Globus pallidus (tissue), 1 donor: ENCODE measurements at regions not wholly inside any gene's neighbourhood (a gene's known extent, or its start where the extent isn't known, plus 50 kb on each side); places are given as distances from the start of the nearest gene placed in this dataset.

ENCODE experiments used
- DNase-seq: peaks from one replicate; pipeline ENCODE4 v3.0.0-alpha.2; 2015; ENCODE audit warnings: low spot score

DNA sequence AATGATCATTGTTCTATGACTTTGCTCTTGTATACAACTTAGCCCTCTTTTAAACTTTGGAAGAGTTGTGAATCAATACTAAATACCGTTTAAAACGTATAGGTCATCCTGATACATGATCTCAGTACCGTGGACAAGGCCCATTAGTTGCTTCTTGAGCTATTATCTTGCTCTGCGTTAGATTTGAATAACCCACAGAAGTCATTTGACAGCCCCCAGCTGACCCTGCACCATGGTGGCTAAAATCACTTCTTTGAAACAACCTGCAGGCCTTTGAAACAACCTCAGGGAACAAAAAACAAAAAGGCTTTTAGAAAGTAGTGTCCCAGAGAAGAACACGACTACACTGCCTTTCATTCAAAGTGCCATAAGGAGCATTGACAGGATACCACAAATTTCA is 473.0 kb upstream of the ADGRL2 start:
- DNase-seq, result no peak

DNA sequence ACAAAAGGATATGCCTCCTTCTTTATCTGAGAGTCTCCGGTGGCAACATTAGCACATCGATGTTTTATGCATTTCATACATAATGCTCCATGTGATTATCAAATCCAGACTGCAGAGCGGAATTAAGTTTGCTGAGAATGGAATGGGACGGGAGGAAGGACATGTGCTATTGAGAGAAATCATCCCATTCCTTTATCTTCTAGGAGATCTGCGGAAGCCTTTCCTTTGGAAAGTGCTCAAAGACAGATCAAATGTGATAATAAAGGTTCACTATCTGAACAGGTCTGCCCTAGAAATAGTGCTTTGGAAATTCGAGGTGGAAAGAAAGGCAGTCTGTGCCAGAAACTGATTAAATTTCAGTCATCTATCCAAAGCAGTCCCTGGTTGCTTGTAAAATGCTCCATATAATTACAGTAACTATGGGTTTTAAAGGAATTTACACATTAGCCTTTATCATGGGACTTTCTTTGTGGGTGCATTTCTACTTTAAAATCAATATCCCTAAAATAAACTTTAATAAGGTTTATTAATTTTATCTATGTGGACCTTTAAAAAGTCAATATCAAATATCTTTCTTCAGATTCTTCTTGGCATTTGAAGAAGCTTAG is 473.5 kb upstream of the ADGRL2 start:
- no peak for DNase-seq

DNA sequence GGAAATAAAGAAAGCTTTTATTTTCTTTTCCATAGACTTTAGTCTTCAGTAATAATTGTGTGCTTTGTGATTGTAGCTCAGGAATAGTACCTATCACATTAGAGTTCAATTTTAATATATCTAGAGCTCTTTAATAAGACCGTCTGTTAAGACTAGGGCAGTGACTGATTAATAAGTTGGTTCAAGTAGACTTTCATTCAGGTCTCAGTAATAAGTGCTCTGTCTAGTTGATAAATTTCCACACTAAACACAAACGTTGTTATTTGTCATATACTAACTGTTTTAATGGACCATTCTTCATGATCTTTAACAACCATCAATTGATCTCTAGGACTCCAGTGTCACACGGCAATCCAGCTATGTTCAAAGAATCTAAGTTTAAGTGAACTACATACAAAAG is 474.5 kb upstream of the ADGRL2 start:
- no peak for DNase-seq

DNA sequence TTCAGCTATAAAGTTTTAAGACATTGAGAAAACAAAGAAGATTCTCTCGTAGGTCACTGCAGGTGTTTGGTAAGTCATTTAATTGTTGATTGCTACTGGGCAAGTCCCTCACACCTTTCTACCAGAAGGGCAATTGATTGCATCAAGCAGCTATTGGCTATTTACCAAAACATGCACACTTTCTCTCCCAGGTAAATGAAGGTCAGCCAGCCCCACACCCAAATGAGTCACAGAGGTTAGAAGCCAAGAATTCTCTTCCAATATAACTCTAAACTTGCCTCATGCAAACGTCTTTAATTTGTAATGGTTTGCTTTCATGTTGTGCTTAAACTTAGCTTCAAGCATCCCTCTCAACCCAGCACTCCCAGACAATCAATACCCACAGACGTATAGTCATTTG is 475.3 kb upstream of the ADGRL2 start:
- DNase-seq, result no peak

DNA sequence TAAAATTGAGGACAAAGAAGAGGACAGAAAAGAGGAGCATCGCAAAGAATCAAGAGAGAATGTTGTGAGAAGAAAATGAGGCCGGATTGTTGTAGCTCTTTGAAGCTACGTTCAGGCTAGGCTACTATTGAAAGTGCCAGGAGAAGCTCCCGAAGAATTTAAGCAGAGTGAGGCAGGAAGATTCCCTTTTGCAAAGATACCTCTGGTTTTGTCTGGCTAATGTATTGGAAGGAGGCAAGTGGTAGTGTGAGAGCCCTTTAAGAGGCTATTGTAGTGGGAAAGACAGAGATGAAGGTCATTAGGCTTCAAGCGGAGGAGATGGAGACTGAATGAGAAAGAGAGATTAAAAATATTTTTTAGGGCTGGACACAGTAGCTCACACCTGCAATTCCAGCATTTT is 476.9 kb upstream of the ADGRL2 start:
- DNase-seq, result no peak

DNA sequence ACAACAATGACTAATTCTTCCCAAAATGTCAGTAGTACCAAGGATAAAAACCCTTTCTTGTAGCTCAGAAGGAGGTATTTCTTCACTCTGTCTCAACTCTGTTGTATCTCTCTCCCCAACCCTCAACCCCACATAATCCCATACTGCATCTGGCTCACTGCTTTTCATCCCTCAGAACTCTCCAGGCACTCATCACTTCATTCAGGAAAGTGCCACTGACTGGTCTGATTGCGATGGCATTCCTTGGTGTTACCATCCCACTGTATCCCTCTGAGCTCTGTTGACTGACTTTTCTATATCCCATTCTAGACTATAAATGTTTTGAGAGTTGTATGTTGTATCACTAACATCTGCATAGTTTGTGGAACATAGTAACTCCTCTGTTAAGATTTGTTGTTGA is 483.5 kb upstream of the ADGRL2 start:
- no peak for DNase-seq

DNA sequence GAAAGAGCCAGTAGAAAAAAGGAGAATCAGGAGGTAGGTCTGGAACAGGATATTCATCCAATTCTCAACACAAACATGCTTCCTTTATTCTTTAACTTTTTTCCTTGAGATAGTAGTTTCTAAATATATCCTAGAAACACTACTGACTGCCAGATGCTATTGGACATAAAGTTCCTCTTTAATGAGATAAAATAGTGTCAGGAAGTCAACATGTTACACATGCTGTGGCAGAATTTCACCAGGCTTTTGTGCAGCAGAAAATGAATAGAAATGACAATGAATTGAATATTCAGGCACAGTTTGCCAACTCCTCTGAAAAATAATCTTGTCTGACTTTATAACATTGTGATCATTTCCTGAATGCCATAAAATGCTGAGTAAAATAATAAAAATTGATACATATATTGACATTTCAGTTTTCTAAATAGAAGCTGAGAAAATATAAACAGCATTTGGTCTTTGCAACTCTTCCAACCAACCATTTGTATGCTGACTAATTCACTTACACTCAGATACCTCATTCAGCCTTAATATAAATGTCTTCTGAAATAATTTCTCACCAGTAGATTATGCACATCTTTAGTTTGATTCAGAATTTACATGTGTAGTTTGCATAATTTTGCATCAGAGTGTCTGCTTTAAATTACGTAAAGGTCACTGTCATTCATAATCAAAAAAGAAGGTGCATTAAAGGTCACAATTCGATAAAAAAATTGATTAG is 486.1 kb upstream of the ADGRL2 start:
- no peak for DNase-seq

DNA sequence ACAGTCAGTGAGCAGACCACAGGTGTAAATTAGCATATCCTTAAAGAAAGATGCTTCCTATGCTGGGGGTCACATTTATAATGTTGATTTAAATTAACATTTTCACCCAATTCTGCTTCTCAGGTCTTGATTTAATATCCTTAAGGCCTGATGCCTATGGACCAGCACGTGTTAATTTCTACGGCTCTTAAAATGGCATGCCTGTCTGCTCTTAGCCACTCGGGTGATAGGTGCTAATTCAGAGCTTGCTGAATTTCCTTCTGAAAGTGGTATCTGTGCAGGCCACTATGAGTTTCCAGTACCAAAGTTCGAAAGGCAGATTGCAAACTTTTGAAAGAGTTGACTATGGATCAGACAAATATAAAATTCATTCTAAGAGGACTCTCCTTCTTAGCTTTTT is 487.4 kb upstream of the ADGRL2 start:
- no peak for DNase-seq

DNA sequence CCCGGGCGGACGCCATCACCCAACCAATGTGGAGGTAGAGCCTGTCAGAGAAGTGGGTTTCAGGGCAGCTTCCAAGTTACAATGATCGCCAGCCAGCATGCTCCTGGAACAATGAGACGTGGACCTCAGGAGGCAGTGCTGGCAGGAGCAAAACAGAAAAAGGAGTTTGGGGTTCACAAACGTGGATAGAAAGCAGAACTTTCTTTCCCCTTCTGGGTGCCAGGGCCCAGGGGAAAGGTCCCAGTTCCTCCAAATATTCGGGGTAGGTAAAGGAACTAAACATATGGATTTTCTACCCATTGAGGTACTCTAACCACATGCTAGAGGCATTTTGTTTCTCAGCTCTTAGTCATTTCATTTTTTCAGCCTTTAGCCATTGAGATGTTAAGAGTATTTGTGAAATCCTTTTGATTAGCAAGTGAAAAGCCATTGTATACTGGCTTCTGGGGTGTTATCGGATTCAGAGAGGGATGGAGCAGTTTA is 488.4 kb upstream of the ADGRL2 start:
- no peak for DNase-seq

DNA sequence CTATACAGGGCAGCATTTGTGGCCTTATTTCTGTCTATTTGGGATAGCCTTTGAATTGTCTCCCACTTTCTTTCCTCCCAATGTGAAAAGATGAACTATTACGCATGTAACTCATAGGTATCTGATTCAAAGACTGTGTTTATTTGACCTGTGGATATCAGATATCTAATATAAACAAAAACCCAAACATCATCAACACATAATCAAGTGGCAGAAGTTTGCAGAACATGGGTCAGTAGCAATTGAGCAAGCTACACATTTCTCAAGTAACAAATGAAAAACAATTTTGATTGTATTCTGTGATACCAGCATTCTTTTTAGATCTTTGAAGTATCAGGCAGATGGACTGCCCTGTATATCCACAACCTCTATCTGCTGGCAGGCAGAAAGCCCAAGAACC is 490.5 kb upstream of the ADGRL2 start:
- no peak for DNase-seq

DNA sequence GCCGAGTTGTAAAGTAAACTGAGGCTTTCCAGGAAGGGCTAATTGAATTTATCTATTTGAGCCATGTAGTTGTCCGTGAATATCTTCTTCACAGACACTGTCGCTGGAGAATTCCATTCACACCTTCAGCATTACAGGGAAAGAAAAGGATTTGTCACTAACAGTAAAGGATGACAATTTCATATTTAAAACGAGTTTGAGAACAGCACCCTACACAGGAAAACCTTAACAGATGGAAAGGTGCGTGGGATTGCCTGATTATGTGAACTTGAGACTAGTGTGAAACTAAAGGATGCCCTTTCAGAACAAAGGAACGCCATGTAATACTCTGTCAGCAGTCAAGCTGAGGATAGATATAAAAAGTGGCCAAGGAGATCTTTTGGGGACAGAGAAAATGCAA is 492.5 kb upstream of the ADGRL2 start:
- DNase-seq, result no peak

DNA sequence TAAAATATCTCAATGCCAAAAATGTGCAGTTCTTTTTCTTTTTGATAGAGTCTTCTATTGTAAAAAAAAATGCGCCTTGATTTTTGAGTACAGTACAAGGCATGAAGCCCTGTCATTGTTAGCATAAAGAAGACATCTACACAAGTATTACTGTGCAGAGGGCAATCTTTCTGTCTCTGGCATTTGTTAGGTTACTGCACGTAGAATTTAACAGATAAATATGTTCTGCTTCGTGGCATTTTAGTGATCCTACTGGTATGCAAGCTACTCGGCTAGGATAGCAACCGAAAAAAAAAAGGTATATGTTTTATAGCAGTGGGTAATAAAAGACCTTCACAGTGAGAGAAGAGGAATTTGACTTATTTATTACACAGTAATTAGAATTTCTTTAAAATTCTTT is 492.9 kb upstream of the ADGRL2 start:
- DNase-seq, result no peak

DNA sequence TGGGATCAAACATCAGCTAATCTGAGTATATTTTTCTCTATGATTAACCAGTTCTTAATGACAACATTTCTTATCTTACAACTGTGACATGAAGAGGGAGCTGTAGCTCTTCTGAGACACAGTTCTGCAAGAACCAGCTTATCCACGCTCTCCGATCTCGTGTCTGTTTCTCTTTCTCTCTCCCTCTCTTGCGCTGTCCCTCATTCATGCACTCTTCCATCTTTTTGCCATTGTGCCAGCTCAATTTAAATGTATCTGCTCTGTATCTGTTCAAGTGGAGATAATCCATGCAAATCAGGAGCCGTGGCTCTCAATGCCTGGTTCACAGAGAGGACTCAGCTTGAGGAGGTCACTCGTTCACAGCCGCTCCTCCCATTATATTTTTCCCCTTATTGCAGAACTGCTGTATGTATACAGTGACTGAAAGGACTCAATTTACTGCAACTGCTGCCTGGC is 494.7 kb upstream of the ADGRL2 start:
- DNase-seq, result peak; percentile 42

DNA sequence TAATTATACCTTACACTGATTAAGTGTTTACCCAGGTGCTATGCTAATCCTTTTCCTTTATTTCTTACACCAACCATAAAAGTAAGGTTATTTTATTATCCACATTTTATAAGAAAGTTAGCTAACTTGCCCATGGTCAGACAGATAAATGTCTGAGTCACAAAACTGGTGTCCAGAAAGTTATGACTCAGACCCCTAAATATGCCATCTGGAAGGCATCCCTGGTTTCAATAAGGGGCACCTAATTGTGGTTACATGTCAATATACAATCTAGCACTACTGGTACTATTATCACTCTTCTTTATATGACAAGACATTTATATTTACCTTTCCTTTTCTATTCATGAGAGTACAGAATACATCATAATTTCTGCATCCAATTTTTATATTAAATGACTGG is 496.5 kb upstream of the ADGRL2 start:
- no peak for DNase-seq

DNA sequence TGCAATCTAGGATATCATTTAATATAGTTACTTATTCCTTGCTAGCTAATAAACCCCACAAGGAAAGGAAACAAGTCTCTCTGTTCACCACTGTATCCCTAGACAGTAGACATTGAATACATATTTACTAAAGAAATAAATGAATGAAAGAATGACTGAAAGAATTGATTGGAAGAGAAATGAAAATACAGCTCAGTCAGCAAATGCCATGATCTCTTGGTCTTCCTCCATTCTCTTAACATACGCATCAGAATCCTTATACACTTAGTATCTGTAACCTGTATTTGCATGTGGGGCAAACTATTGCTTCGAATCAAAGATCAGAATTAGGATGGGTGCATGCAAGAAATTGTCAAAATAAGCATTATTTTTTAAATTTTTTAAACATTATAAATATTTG is 500.8 kb upstream of the ADGRL2 start:
- DNase-seq, result no peak

DNA sequence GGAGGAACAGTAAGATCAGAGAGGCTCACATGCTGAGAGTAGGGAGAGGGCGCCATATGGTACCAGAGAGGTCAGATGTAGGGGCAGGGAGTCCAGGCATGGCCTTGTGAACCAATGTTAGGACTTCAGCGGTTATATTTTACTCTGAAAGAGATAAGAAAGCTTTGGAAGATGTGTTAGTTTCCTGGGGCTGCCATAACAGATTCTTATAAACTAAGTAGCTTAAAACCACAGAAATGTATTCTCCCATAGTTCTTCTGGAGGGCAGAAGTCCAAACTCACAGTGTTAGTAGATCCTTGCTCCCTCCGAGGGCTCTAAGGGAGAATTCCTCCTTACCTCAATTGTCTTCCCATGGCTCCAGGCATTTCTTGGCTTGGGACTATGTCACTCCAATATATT is 502.5 kb upstream of the ADGRL2 start:
- DNase-seq, result no peak

DNA sequence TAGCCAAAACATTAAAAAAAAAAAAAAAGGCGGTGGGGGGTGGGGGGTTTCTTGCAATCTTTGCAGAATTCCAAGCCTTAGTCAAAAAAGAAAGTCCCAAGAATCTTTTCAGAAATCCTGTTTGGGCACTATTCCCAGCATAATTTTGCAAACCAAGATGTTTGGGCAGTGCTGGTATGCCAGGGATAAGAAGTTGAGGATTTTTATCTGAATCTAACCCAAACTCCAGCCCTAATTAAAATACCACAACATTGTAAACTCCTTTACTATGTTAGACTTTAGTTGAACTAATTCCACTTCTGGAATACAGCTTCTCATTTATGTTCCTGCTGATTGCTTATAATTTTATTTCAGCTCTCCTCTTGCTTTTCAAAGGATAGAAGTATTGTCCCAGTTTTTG is 504.1 kb upstream of the ADGRL2 start:
- DNase-seq, result no peak

DNA sequence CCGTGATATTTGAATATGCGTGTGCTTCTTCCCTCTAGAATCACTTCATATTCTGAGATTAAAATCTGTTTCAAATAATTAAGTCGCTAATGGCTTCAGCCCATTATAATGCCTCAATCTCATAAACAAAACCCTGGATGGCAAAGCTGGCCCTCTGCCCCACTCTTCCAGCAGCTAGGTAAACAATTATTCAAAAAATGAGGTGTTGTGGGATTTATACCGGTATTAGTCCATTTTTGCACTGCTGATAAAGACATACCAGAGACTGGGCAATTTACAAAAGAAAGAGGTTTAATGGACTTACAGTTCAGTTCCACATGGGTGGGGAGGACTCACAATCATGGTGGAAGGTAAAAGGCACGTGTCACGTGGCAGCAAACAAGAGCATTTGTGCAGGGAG is 510.4 kb upstream of the ADGRL2 start:
- DNase-seq, result no peak

DNA sequence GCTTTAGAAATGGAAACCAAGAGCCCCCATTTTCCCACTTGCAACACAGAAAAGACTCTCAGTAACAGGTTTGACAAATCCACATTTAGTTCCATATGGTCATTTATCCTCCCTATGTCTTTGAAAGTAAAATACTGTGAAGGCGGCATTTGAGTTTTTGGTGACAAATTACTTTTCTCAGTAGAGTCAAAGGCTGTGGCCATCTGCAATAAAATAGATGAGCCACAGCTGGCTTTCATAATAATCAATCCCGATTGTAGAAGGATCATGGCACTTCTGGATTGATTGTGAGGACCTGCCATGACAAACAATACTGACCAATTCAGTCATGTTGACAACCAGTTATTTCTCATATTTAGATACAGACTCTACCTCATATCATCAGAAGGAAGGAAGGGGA is 512.0 kb upstream of the ADGRL2 start:
- DNase-seq, result no peak

DNA sequence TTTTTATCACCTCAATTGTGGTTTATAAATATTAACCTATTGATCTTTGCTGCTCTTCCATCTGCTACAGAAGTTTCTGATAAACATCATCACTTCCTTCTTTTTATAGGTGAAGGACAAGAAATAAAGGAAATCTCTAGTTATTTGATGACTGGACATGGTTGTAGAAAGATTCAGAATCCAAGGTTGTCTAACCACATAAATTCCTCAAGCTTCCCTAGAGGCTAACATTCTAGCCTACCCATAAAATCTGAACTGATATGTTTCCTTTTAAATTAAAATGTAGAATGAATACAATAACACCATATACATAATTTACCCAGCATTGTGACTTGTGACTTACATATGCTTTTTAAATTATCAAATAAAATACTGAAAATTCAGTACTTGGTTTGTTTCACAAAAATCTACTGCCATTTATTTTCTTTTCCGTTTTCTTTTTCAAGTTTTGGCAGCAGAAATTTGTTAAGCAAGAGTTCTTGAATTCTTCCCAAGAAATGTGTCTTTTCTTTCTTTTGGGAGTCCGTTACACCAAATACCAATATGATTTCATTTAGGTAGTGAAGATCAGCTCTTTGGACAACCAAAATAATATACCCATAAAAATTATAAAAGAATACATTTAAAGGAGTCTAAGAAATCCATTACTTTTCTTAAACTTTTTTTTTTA is 513.2 kb upstream of the ADGRL2 start:
- no peak for DNase-seq

DNA sequence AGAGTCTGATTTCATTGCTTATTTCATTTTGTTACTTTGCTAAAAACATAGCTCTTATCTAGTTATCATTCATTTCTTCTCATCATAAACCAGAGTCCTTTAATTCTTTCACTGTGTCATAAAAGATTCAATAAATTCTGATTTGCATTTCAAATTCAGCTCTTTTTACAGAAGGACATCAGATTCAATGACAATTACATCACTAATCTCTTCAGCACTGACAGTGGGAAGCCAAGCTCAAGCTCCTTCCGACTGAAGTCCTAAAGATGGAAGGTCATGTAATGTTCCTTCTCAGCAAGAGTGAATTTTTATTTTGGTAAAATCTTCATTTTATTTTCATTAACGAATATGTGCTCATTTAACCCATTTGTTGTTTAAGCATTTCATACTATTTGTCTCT is 530.7 kb upstream of the ADGRL2 start:
- no peak for DNase-seq

DNA sequence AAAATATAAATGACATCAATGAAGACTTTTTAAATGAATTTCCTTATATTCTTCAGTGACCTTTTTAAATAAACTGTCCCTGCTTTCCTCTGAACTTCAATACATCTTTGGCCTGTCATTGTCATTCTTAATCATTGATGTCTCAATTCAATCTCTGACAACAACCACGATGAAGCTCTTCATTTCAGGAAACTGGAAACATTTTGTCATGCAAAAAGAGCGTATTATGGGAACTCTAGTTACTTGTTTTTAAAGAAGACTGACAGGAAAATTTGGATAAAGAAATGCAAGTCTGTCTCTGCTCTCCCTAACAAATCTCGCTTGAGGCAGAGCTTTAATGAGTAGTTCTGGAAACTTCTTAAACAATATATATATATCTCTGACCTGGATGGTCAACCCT is 535.8 kb upstream of the ADGRL2 start:
- no peak for DNase-seq

DNA sequence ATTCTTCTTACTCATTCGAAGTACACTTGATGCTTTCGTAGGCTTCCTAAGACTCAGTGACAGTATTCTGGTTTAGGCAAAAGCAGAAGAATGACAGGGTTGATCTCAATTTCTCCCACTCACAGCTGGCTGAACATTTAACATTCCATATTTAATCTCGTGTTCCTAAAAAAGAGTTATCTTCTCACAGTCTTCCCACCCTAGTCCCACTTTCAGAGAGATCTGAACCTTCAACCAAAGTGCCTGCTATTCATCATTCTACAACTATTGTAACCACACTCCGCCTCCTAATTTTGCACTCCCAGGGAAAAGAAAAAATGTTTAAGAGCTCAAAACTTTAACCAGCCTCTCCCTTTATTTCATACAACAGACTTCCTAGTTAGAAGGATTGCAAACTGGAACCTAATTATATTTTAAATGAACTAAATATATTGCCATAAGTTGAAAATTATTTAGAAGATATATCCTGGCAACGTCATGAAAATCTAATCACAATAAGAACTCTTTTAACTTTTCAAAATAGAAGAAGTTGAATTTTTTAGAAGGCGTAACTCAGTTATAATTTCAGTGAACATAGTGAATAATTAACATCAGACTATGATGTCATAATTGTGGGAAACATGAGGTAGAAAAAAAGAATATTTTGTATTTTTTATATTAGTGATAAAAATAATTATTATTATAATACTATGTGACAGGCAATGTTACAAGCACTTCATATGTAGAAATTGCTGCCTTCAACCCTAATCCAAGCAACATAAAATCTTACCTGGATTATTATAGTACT is 540.9 kb upstream of the ADGRL2 start:
- DNase-seq, result no peak
